ENCODE measurements at regions not wholly inside any gene's neighbourhood (a gene's known extent, or its start where the extent isn't known, plus 50 kb on each side); places are given as distances from the start of the nearest gene placed in this dataset.

- peaks cover 29% of the 10 kb centered on the region for H3K9me3 Mint-ChIP-seq
- TF ChIP-seq CTCF (IDR thresholded peaks at IDR 0.05; ENCODE audit: unreplicated experiment in 3 of 3): no peak
- H3K27me3 Mint-ChIP-seq (ENCODE audit: low read depth): no peaks in the 10 kb centered on the region
- no peaks in the 10 kb centered on the region for H3K36me3 Mint-ChIP-seq (ENCODE audit: low read depth)
- H3K27ac Mint-ChIP-seq: no peak overlapping the region
- H3K4me1 Mint-ChIP-seq: peaks cover 6% of the 10 kb centered on the region
- no peak overlapping the region for H3K4me3 Mint-ChIP-seq
Measured at GRCh38 chr7:42432644-42433043, 195.6 kb upstream of the GLI3 start.

- peaks cover 6% of the 10 kb centered on the region for H3K4me1 Mint-ChIP-seq
- no peaks in the 10 kb centered on the region for H3K27me3 Mint-ChIP-seq (ENCODE audit: low read depth)
- H3K4me3 Mint-ChIP-seq: no peak overlapping the region
- TF ChIP-seq CTCF (IDR thresholded peaks at IDR 0.05; ENCODE audit: unreplicated experiment in 3 of 3): no peak
- H3K27ac Mint-ChIP-seq: no peak overlapping the region
- H3K9me3 Mint-ChIP-seq: peaks cover 23% of the 10 kb centered on the region
- H3K36me3 Mint-ChIP-seq (ENCODE audit: low read depth): no peaks in the 10 kb centered on the region
Measured at GRCh38 chr7:42431873-42432272, 194.9 kb upstream of the GLI3 start.

GRCh38 chr7:42429339-42429738 lies 192.3 kb upstream of the GLI3 start:
- no peak for TF ChIP-seq CTCF (IDR thresholded peaks at IDR 0.05; ENCODE audit: unreplicated experiment in 3 of 3)
- Mint-ChIP-seq H3K36me3 (ENCODE audit: low read depth) (no peaks in the 10 kb centered on the region), H3K9me3 (no peaks in the 10 kb centered on the region), H3K27me3 (ENCODE audit: low read depth) (no peaks in the 10 kb centered on the region), H3K4me3 (no peak overlapping the region), H3K27ac (no peak overlapping the region), H3K4me1 (peaks cover 6% of the 10 kb centered on the region)

GRCh38 chr7:42426163-42426562 lies 189.2 kb upstream of the GLI3 start:
- Mint-ChIP-seq H3K27ac (no peak overlapping the region), H3K4me3 (no peak overlapping the region), H3K9me3 (no peaks in the 10 kb centered on the region), H3K27me3 (ENCODE audit: low read depth) (no peaks in the 10 kb centered on the region), H3K4me1 (peaks cover 5% of the 10 kb centered on the region), H3K36me3 (ENCODE audit: low read depth) (no peaks in the 10 kb centered on the region)
- TF ChIP-seq CTCF (IDR thresholded peaks at IDR 0.05; ENCODE audit: unreplicated experiment in 3 of 3): no peak

DNA sequence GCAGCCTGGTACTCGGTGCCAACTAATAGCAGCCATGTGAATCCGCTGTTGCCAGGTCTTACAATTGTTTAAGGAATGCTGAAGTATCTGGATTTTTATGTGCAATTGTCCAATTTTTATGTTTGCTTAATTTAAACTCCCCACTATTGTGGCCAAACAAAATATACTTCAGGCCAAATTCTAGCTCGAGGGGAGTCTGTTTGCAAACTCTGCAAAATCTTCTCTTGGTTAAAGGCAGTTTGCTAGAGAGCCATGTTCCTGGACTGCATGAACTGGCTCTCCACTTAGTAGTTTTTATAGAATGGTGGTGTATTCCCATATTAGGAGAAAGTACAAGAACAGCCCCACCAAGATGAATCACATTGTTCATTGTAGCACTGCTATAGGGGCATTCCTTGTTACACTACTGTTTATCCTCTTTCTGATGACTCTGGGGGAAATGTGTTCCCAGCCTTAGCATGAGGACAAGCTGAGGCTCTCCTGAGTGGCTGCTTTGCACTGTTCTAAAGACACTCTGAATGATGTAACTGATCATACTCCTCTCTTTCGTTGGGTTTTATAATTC lies 178.0 kb upstream of the GLI3 start:
- Mint-ChIP-seq H3K9me3 (no peaks in the 10 kb centered on the region), H3K27me3 (ENCODE audit: low read depth) (no peaks in the 10 kb centered on the region), H3K36me3 (ENCODE audit: low read depth) (no peaks in the 10 kb centered on the region), H3K4me3 (no peak overlapping the region), H3K27ac (peak overlapping the region; percentile 86 to 97 (median 94)), H3K4me1 (peaks cover 11% of the 10 kb centered on the region)
- no peak for TF ChIP-seq CTCF (IDR thresholded peaks at IDR 0.05; ENCODE audit: unreplicated experiment in 3 of 3)

DNA sequence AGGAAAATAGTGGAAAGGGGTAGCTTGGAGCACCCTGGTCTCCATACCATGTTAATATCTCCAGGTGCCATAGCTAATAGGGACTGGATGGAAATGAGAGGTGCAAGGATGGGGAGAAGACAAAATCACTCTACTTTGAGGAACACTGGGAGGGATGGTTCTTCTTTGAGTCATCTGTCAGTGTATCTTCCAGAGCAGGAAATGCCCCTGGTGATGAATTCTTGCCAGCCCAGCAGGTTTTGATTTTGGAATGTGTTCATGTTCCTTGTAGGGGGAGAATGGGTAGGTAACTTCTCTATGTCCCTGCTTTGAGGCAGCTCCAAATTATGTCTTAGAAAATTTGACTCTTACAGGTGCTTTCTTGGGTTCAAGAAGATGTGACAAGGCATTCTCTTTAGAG lies 177.0 kb upstream of the GLI3 start:
- no peak overlapping the region for H3K4me3 Mint-ChIP-seq

More for the DNA sequence above, 177.0 kb upstream of the GLI3 start:
- Mint-ChIP-seq H3K36me3 (ENCODE audit: low read depth) (no peaks in the 10 kb centered on the region), H3K4me1 (peaks cover 11% of the 10 kb centered on the region), H3K9me3 (no peaks in the 10 kb centered on the region), H3K27ac (peak overlapping the region in 2 of 3 experiments; percentile 38 to 94), H3K27me3 (ENCODE audit: low read depth) (no peaks in the 10 kb centered on the region)
- no peak for TF ChIP-seq CTCF (IDR thresholded peaks at IDR 0.05; ENCODE audit: unreplicated experiment in 3 of 3)

All from nephron (organoid).